ENCODE measurements at regions not wholly inside any gene's neighbourhood (a gene's known extent, or its start where the extent isn't known, plus 50 kb on each side); places are given as distances from the start of the nearest gene placed in this dataset.

DNA sequence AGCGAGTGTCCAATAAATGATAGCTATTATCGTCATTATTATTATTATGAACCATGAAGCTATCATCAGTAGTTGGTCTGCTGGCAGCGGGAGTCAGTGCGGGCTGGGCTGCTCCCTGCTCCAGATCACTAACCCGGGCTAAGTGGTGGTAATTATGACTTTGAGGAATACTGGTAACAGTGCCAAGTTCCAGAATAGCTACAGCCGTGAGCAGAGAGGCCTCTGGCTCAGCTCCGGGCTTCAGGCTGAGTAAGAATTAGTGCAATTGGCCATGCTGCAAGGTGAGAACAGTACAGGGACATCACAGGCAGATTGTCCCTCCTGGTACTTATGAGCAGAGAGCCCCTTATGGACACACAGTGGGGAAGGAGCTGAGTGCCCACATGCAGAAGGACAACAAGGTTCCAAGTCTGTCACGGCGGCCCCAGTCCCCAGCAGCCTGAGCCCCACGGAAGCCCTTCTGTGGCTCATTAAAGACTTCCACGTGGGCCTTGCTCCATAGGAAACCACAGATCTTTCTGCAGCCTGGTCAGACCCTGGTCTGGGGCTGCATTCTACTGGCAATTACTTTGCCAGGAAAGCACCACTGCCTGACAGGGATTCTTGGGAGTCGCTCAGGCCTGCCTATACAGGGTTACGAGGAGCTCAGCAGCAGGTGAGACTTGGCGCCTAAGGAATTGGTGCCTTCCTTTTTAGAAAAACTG, 235.1 kb downstream of the RRAGC start:
- no peak for DNase-seq (ENCODE audit: low spot score)
- H3K4me1 ChIP-seq (ENCODE audit: insufficient read depth, poor library complexity, severe bottlenecking) = no peaks in the 10 kb centered on the region
- no peak for ATAC-seq (ENCODE audit: low read depth)
- H3K36me3 ChIP-seq (ENCODE audit: low read depth) = no peaks in the 10 kb centered on the region
- TF ChIP-seq, protein P1, sequence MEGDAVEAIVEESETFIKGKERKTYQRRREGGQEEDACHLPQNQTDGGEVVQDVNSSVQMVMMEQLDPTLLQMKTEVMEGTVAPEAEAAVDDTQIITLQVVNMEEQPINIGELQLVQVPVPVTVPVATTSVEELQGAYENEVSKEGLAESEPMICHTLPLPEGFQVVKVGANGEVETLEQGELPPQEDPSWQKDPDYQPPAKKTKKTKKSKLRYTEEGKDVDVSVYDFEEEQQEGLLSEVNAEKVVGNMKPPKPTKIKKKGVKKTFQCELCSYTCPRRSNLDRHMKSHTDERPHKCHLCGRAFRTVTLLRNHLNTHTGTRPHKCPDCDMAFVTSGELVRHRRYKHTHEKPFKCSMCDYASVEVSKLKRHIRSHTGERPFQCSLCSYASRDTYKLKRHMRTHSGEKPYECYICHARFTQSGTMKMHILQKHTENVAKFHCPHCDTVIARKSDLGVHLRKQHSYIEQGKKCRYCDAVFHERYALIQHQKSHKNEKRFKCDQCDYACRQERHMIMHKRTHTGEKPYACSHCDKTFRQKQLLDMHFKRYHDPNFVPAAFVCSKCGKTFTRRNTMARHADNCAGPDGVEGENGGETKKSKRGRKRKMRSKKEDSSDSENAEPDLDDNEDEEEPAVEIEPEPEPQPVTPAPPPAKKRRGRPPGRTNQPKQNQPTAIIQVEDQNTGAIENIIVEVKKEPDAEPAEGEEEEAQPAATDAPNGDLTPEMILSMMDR (IDR thresholded peaks at IDR 0.05; ENCODE audit: poor library complexity, severe bottlenecking) = no peak
- no peak overlapping the region for H3K27ac ChIP-seq (ENCODE audit: poor library complexity, severe bottlenecking)
- H3K27me3 ChIP-seq (ENCODE audit: insufficient read depth, poor library complexity, severe bottlenecking) = no peaks in the 10 kb centered on the region
- no peak overlapping the region for H3K4me3 ChIP-seq (ENCODE audit: severe bottlenecking)
- H3K9me3 ChIP-seq (ENCODE audit: severe bottlenecking) = no peaks in the 10 kb centered on the region

DNA sequence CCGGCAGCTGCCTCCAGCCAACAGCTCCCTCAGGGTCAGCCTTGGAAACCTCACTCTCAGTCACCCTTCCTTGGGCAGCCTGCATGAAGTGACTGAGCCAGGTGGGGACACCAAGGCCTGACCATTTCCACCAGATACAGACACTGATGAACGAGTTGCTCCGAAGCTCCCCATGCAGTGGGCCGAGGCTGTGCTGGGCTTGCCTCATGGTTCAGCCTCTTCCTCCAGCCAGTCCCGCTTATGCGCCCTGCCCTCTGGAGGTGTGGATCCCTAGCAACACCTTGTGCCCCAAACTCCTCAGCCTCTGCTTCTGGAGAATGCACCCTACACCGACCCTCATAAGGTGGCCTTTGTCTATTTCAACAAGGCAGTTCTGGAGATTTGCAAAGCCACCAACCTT, 236.0 kb downstream of the RRAGC start:
- H3K9me3 ChIP-seq (ENCODE audit: severe bottlenecking) = no peaks in the 10 kb centered on the region
- H3K27me3 ChIP-seq (ENCODE audit: insufficient read depth, poor library complexity, severe bottlenecking) = no peaks in the 10 kb centered on the region
- ATAC-seq (ENCODE audit: low read depth) (no peak), DNase-seq (ENCODE audit: low spot score) (no peak)
- no peaks in the 10 kb centered on the region for H3K4me1 ChIP-seq (ENCODE audit: insufficient read depth, poor library complexity, severe bottlenecking)
- H3K36me3 ChIP-seq (ENCODE audit: low read depth) = no peaks in the 10 kb centered on the region
- no peak overlapping the region for H3K4me3 ChIP-seq (ENCODE audit: severe bottlenecking)
- H3K27ac ChIP-seq (ENCODE audit: poor library complexity, severe bottlenecking) = no peak overlapping the region
- TF ChIP-seq, protein P1 (IDR thresholded peaks at IDR 0.05; ENCODE audit: poor library complexity, severe bottlenecking) = no peak

DNA sequence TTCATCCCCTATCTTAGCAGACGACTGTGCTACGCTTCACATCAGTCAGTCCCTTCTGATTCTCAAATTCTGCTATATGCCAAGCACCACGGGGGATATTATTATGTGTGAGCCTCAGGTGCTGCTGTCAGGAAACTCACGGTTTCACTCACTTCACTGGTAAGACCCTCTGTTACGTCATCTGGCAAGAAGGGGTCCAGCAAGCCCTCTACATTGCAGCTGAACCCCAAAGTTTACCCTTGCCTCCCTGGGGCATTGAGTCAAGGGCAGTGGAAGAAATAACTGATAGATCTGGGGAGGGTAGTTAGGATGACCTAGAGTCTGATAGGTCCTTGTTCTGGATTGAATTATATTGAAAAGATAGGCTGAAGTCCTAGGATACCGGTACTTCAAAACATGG, 237.4 kb downstream of the RRAGC start:
- ATAC-seq (ENCODE audit: low read depth) = no peak
- H3K4me3 ChIP-seq (ENCODE audit: severe bottlenecking) = no peak overlapping the region
- no peak for DNase-seq (ENCODE audit: low spot score)
- no peaks in the 10 kb centered on the region for H3K4me1 ChIP-seq (ENCODE audit: insufficient read depth, poor library complexity, severe bottlenecking)
- H3K9me3 ChIP-seq (ENCODE audit: severe bottlenecking) = no peaks in the 10 kb centered on the region
- no peaks in the 10 kb centered on the region for H3K27me3 ChIP-seq (ENCODE audit: insufficient read depth, poor library complexity, severe bottlenecking)
- TF ChIP-seq, protein P1 (IDR thresholded peaks at IDR 0.05; ENCODE audit: poor library complexity, severe bottlenecking) = no peak
- H3K27ac ChIP-seq (ENCODE audit: poor library complexity, severe bottlenecking) = no peak overlapping the region
- H3K36me3 ChIP-seq (ENCODE audit: low read depth) = no peaks in the 10 kb centered on the region

DNA sequence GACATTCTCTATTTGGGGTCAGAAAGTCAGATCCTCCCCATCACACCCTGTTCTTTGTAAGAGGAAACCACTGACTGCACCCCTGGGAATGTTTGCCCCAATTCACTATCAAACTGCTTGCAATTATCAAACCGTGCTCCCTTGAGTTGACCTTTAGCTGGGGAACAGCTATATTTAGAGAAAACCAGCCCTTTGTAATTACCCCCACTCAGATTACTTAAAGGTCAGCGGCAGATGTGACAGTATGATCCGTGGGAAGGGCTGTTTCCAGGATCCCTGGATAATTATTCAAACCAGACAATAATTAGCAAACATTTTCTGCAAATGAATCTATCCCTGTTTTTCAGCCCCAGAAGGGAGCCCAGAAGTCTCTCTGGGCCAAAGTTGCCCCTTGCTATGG, 242.7 kb downstream of the RRAGC start:
- no peak for ATAC-seq (ENCODE audit: low read depth)
- Histone ChIP-seq H3K9me3 (ENCODE audit: severe bottlenecking) (no peaks in the 10 kb centered on the region), H3K36me3 (ENCODE audit: low read depth) (no peaks in the 10 kb centered on the region), H3K4me1 (ENCODE audit: insufficient read depth, poor library complexity, severe bottlenecking) (no peaks in the 10 kb centered on the region), H3K4me3 (ENCODE audit: severe bottlenecking) (no peak overlapping the region), H3K27me3 (ENCODE audit: insufficient read depth, poor library complexity, severe bottlenecking) (no peaks in the 10 kb centered on the region), H3K27ac (ENCODE audit: poor library complexity, severe bottlenecking) (no peak overlapping the region)
- TF ChIP-seq, protein P1 (IDR thresholded peaks at IDR 0.05; ENCODE audit: poor library complexity, severe bottlenecking) = no peak
- no peak for DNase-seq (ENCODE audit: low spot score)

- H3K9me3 ChIP-seq (ENCODE audit: severe bottlenecking) = no peaks in the 10 kb centered on the region
- DNase-seq (ENCODE audit: low spot score) = no peak
- no peak overlapping the region for H3K4me3 ChIP-seq (ENCODE audit: severe bottlenecking)
- no peaks in the 10 kb centered on the region for H3K27me3 ChIP-seq (ENCODE audit: insufficient read depth, poor library complexity, severe bottlenecking)
- TF ChIP-seq, protein P1 (IDR thresholded peaks at IDR 0.05; ENCODE audit: poor library complexity, severe bottlenecking) = peak; percentile 9
- no peaks in the 10 kb centered on the region for H3K4me1 ChIP-seq (ENCODE audit: insufficient read depth, poor library complexity, severe bottlenecking)
- H3K36me3 ChIP-seq (ENCODE audit: low read depth) = no peaks in the 10 kb centered on the region
- ATAC-seq (ENCODE audit: low read depth) = no peak
- no peak overlapping the region for H3K27ac ChIP-seq (ENCODE audit: poor library complexity, severe bottlenecking)
Measured at GRCh38 chr1:38615680-38616079, 243.9 kb downstream of the RRAGC start.

Measured in RWPE2 (cell line).